ENCODE measurements at regions not wholly inside any gene's neighbourhood (a gene's known extent, or its start where the extent isn't known, plus 50 kb on each side); places are given as distances from the start of the nearest gene placed in this dataset.

DNA sequence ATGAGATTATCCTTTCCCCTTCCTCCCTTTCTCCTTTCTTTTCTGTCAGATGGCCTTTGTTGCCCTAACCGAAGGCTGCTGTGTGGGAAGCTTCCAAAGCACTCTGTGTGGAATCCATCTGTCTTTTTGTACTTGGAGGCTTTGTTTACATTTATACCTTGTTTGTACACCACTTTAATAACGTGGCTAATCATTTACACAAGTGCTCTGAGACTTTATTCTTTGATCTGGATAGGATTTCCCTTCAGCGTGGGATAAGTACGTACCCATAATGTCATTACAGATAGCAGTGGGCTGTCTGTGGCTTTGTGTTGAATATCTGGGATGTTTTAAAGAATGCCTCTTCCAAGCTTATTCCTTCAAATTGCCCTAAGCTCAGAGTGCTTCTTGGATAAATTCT, 684.7 kb upstream of the SLITRK5 start:
- H3K27me3 ChIP-seq (ENCODE audit: insufficient read depth, low read length): no peaks in the 10 kb centered on the region
- no peak overlapping the region for H4K5ac ChIP-seq (ENCODE audit: insufficient read length, low read depth, low read length)
- TF ChIP-seq, protein P1, sequence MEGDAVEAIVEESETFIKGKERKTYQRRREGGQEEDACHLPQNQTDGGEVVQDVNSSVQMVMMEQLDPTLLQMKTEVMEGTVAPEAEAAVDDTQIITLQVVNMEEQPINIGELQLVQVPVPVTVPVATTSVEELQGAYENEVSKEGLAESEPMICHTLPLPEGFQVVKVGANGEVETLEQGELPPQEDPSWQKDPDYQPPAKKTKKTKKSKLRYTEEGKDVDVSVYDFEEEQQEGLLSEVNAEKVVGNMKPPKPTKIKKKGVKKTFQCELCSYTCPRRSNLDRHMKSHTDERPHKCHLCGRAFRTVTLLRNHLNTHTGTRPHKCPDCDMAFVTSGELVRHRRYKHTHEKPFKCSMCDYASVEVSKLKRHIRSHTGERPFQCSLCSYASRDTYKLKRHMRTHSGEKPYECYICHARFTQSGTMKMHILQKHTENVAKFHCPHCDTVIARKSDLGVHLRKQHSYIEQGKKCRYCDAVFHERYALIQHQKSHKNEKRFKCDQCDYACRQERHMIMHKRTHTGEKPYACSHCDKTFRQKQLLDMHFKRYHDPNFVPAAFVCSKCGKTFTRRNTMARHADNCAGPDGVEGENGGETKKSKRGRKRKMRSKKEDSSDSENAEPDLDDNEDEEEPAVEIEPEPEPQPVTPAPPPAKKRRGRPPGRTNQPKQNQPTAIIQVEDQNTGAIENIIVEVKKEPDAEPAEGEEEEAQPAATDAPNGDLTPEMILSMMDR (conservative IDR thresholded peaks at IDR 0.05): no peak
- H2BK120ac ChIP-seq (ENCODE audit: low read depth, low read length, poor library complexity, severe bottlenecking): no peak overlapping the region
- H3K23ac ChIP-seq (ENCODE audit: insufficient read length, low read depth, low read length): no peak overlapping the region
- H3K9me3 ChIP-seq (ENCODE audit: control insufficient read depth, low read depth, low read length): no peaks in the 10 kb centered on the region
- H3K4me1 ChIP-seq (ENCODE audit: insufficient read depth, low read length): no peaks in the 10 kb centered on the region
- Mint-ChIP-seq H3K4me1 (peaks cover 0 to 3% of the 10 kb centered on the region in 2 experiments; a peak in 1 of 4 replicates), H3K27me3 (ENCODE audit: low read depth) (no peaks in the 10 kb centered on the region), H3K9me3 (no peaks in the 10 kb centered on the region), H3K27ac (no peak overlapping the region), H3K36me3 (ENCODE audit: insufficient read depth in 1 of 3, low read depth in 3 of 3) (no peaks in the 10 kb centered on the region), H3K4me3 (no peak overlapping the region)
- H3K56ac ChIP-seq (ENCODE audit: insufficient read length, low read depth, low read length): no peak overlapping the region
- H3K27ac ChIP-seq (ENCODE audit: insufficient read length, low read depth, low read length): no peak overlapping the region
- no peak overlapping the region for H2AK5ac ChIP-seq (ENCODE audit: insufficient read length, low read length)
- H3K23me2 ChIP-seq (ENCODE audit: insufficient read length, low read depth, low read length, poor library complexity, severe bottlenecking): no peaks in the 10 kb centered on the region
- no peak overlapping the region for H3K14ac ChIP-seq (ENCODE audit: insufficient read depth, low read length)
- H3K79me1 ChIP-seq (ENCODE audit: insufficient read depth, low read depth, low read length, poor library complexity, severe bottlenecking): no peaks in the 10 kb centered on the region
- no peak overlapping the region for H4K91ac ChIP-seq (ENCODE audit: insufficient read length, low read depth, low read length)
- no peak overlapping the region for H3K9ac ChIP-seq (ENCODE audit: extremely low read depth, insufficient read length, low read length)
- no CpG with 5 or more reads among the region's 4 CpGs for WGBS (ENCODE audit: extremely low coverage, insufficient read length, low lambda C conversion rate)
- H2BK5ac ChIP-seq (ENCODE audit: insufficient read length, low read length): no peak overlapping the region
- no peak for DNase-seq
- H2BK15ac ChIP-seq (ENCODE audit: low read depth, low read length): no peak overlapping the region
- no peak overlapping the region for H2BK12ac ChIP-seq (ENCODE audit: insufficient read length, low read depth, low read length)
- no peaks in the 10 kb centered on the region for H4K20me1 ChIP-seq (ENCODE audit: control insufficient read depth, insufficient read depth, insufficient read length)
- no peaks in the 10 kb centered on the region for H3K79me2 ChIP-seq (ENCODE audit: insufficient read depth, low read length)
- no peak overlapping the region for H3K4ac ChIP-seq (ENCODE audit: low read depth, low read length)
- peak overlapping the region; percentile 10 for H2AFZ ChIP-seq (ENCODE audit: low read length)
- H3T11ph ChIP-seq (ENCODE audit: low read length): no peak overlapping the region
- no peak overlapping the region for H4K8ac ChIP-seq (replicated peaks; ENCODE audit: insufficient read length, low read depth, low read length)
- H3K4me2 ChIP-seq (ENCODE audit: insufficient read depth, insufficient read length, low read length): no peak overlapping the region
- H2BK20ac ChIP-seq (ENCODE audit: low read depth, low read length, poor library complexity, severe bottlenecking): no peak overlapping the region
- H3K18ac ChIP-seq (ENCODE audit: insufficient read length, low read depth, low read length): no peak overlapping the region

Data from H9 (cell line).